Upper lobe of left lung (tissue), 6 donors: ENCODE measurements at regions not wholly inside any gene's neighbourhood (a gene's known extent, or its start where the extent isn't known, plus 50 kb on each side); places are given as distances from the start of the nearest gene placed in this dataset.

Experiments
- ATAC-seq, 2 donors: fragments of 200-7000 bp; cut with Tn5 transposase; one replicate each; pipeline ENCODE4 v1.9.1; 2022; ENCODE audit warnings: mild to moderate bottlenecking in 2 of 2, moderate library complexity in 2 of 2; ENCODE audit not compliant: low FRiP score in 2 of 2
- DNase-seq, 2 donors: peaks; one replicate each; pipeline ENCODE4 v3.0.0-alpha.2; 2019 to 2020
- H3K27ac ChIP-seq, 4 donors: fragments of 200-600 bp; sonication (generic); one replicate each; pipeline ENCODE4 v1.5.1; 2016 to 2019
- H3K27me3 ChIP-seq, 4 donors: fragments of 200-600 bp; sonication (generic); one replicate each; pipeline ENCODE4 v1.5.1; 2017 to 2019
- H3K36me3 ChIP-seq, 4 donors: fragments of 200-600 bp; sonication (generic); one replicate each; pipeline ENCODE4 v1.5.1; 2016 to 2019
- H3K4me1 ChIP-seq, 4 donors: fragments of 200-600 bp; sonication (generic); one replicate each; pipeline ENCODE4 v1.5.1; 2018 to 2019
- H3K4me3 ChIP-seq, 4 donors: fragments of 200-600 bp; sonication (generic); one replicate each; pipeline ENCODE4 v1.5.1; 2017 to 2019; ENCODE audit warnings: mild to moderate bottlenecking in 2 of 4, moderate library complexity in 1 of 4
- H3K9me3 ChIP-seq, 4 donors: fragments of 200-600 bp; sonication (generic); one replicate each; pipeline ENCODE4 v1.5.1; 2018 to 2019
- CTCF ChIP-seq, 6 experiments: fragments of 450-650 bp in 4 of 6; fragments of 200-600 bp in 2 of 6; sonication (generic) in 2 of 6; IDR thresholded peaks; one replicate each; pipeline ENCODE4 v1.5.1; 2016 to 2019; ENCODE audit warnings: antibody characterized with exemption in 6 of 6
- EP300 ChIP-seq, 4 donors: sonication (generic); formaldehyde crosslinking; IDR thresholded peaks; one replicate each; pipeline ENCODE4 v1.5.1; 2017; ENCODE audit warnings: antibody characterized with exemption in 4 of 4, control low read depth in 2 of 4
- POLR2A ChIP-seq, 4 donors: fragments of 450-650 bp; IDR thresholded peaks; one replicate each; pipeline ENCODE4 v1.5.1; 2016 to 2017; ENCODE audit warnings: antibody characterized with exemption in 4 of 4, mild to moderate bottlenecking in 2 of 4
- POLR2AphosphoS5 ChIP-seq, 2 donors: sonication (generic); formaldehyde crosslinking; IDR thresholded peaks; one replicate each; pipeline ENCODE4 v1.5.1; 2017; ENCODE audit warnings: antibody characterized with exemption in 2 of 2
- WGBS, 2 donors: methylation state at CpG; one replicate each; pipeline ENCODE4 v1.1.5; 2017 to 2018; 5-methylcytosine and 5-hydroxymethylcytosine counted together
- donor health status: DM: no; HTN: no; CAD: no; lungs with moderate emphysema.
- donor health status: DM: no; HTN: yes; CAD: no; lungs with severe emphysema.

- WGBS, 2 donors, result 81 to 98% methylated on average over 2 of the region's 2 CpGs
- no peak for TF ChIP-seq CTCF (IDR thresholded peaks at IDR 0.05)
- Histone ChIP-seq H3K4me1 (no peaks in the 10 kb centered on the region), H3K27me3 (no peaks in the 10 kb centered on the region), H3K27ac (no peak overlapping the region), H3K9me3 (no peaks in the 10 kb centered on the region), H3K4me3 (no peak overlapping the region), H3K36me3 (no peaks in the 10 kb centered on the region)
- ATAC-seq (no peak), DNase-seq (no peak)
Observed at GRCh38 chr11:45543081-45543480, 122.3 kb downstream of the CHST1 start.

- WGBS, 2 donors, result 57 to 65% methylated on average over 10 of the region's 10 CpGs
- TF ChIP-seq POLR2AphosphoS5 (IDR thresholded peaks at IDR 0.05) (no peak), EP300 (IDR thresholded peaks at IDR 0.05) (no peak)
- Histone ChIP-seq H3K27me3 (no peaks in the 10 kb centered on the region), H3K4me3 (no peak overlapping the region), H3K36me3 (no peaks in the 10 kb centered on the region), H3K9me3 (no peaks in the 10 kb centered on the region), H3K27ac (no peak overlapping the region), H3K4me1 (no peaks in the 10 kb centered on the region)
- no peak for DNase-seq
- ATAC-seq, result no peak
Observed at GRCh38 chr11:45541693-45542434, 123.6 kb downstream of the CHST1 start.

- Histone ChIP-seq H3K4me1 (no peaks in the 10 kb centered on the region), H3K9me3 (no peaks in the 10 kb centered on the region), H3K27ac (no peak overlapping the region), H3K27me3 (no peaks in the 10 kb centered on the region), H3K36me3 (no peaks in the 10 kb centered on the region), H3K4me3 (no peak overlapping the region)
- WGBS, 2 donors, result 50 to 56% methylated on average over 2 of the region's 2 CpGs
- ATAC-seq (no peak), DNase-seq (no peak)
- TF ChIP-seq POLR2AphosphoS5 (IDR thresholded peaks at IDR 0.05) (no peak), POLR2A (IDR thresholded peaks at IDR 0.05) (no peak), EP300 (IDR thresholded peaks at IDR 0.05) (no peak), CTCF (IDR thresholded peaks at IDR 0.05) (no peak)
Observed at GRCh38 chr11:45538939-45539338, 126.5 kb downstream of the CHST1 start.

- WGBS, 2 donors, result 36 to 71% methylated on average over 6 to 12 of the region's 12 CpGs
- TF ChIP-seq POLR2AphosphoS5 (IDR thresholded peaks at IDR 0.05) (no peak), POLR2A (IDR thresholded peaks at IDR 0.05) (no peak), CTCF (IDR thresholded peaks at IDR 0.05) (no peak), EP300 (IDR thresholded peaks at IDR 0.05) (no peak)
- ATAC-seq (peak in 1 of 2 donors; percentile 22), DNase-seq (peak in 1 of 2 donors; percentile 73)
- H3K4me1 ChIP-seq, result no peaks in the 10 kb centered on the region
- H3K4me3 ChIP-seq, result no peak overlapping the region
- no peaks in the 10 kb centered on the region for H3K27me3 ChIP-seq
- H3K9me3 ChIP-seq, result no peaks in the 10 kb centered on the region
- no peak overlapping the region for H3K27ac ChIP-seq
- H3K36me3 ChIP-seq, result no peaks in the 10 kb centered on the region
Observed at GRCh38 chr11:45538363-45538762, 127.1 kb downstream of the CHST1 start.

- TF ChIP-seq POLR2AphosphoS5 (IDR thresholded peaks at IDR 0.05) (no peak), POLR2A (IDR thresholded peaks at IDR 0.05) (no peak), EP300 (IDR thresholded peaks at IDR 0.05) (no peak), CTCF (IDR thresholded peaks at IDR 0.05) (no peak)
- H3K4me3 ChIP-seq, result no peak overlapping the region
- 72 to 80% methylated on average over 3 of the region's 3 CpGs for WGBS, 2 donors
- H3K27me3 ChIP-seq, result no peaks in the 10 kb centered on the region
- ATAC-seq (no peak), DNase-seq (no peak)
- no peaks in the 10 kb centered on the region for H3K4me1 ChIP-seq
- no peak overlapping the region for H3K27ac ChIP-seq
- H3K36me3 ChIP-seq, result no peaks in the 10 kb centered on the region
- no peaks in the 10 kb centered on the region for H3K9me3 ChIP-seq
Observed at GRCh38 chr11:45537614-45538013, 127.8 kb downstream of the CHST1 start.
